ENCODE measurements at regions not wholly inside any gene's neighbourhood (a gene's known extent, or its start where the extent isn't known, plus 50 kb on each side); places are given as distances from the start of the nearest gene placed in this dataset.
"Not testable (repeated sequence)": the region's sequence is repeated elsewhere in the genome, so short reads cannot be mapped to it uniquely, and the experiment has no call there.

DNA sequence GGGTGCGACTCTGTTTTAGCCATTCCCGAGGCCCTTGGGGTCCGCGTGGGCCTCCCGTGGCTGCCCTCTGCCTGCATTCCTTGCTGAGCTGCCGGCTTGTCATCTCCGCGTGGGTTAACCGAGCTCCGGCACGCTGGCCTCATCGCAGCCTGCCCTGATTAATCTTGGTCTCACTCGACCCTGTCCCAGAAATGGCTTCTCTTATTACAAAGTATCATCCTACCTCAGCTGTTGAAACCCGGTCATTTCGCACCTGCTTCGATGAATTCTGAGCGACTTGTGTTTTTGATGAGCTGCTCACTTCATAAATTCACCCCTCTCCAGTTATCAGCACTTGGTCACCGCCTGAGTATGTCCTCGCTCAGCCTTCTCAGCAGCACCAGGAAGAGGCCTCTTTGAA is 123.5 kb upstream of the EGFLAM start:
- TF ChIP-seq MYC (IDR thresholded peaks at IDR 0.05; ENCODE audit: low read depth, low read length), result no peak
- TF ChIP-seq, protein P1, sequence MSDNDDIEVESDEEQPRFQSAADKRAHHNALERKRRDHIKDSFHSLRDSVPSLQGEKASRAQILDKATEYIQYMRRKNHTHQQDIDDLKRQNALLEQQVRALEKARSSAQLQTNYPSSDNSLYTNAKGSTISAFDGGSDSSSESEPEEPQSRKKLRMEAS (IDR thresholded peaks at IDR 0.05; ENCODE audit: low read depth, low read length), result no peak
- no peak for TF ChIP-seq POLR2A (IDR thresholded peaks at IDR 0.05; ENCODE audit: extremely low read depth, insufficient read length)
- TF ChIP-seq, protein P2, sequence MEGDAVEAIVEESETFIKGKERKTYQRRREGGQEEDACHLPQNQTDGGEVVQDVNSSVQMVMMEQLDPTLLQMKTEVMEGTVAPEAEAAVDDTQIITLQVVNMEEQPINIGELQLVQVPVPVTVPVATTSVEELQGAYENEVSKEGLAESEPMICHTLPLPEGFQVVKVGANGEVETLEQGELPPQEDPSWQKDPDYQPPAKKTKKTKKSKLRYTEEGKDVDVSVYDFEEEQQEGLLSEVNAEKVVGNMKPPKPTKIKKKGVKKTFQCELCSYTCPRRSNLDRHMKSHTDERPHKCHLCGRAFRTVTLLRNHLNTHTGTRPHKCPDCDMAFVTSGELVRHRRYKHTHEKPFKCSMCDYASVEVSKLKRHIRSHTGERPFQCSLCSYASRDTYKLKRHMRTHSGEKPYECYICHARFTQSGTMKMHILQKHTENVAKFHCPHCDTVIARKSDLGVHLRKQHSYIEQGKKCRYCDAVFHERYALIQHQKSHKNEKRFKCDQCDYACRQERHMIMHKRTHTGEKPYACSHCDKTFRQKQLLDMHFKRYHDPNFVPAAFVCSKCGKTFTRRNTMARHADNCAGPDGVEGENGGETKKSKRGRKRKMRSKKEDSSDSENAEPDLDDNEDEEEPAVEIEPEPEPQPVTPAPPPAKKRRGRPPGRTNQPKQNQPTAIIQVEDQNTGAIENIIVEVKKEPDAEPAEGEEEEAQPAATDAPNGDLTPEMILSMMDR (IDR thresholded peaks at IDR 0.05; ENCODE audit: low read depth, low read length), result no peak
- DNase-seq (ENCODE audit: low read depth), result no peak
- H3K4me3 ChIP-seq (ENCODE audit: low read depth, low read length), result no peak overlapping the region

DNA sequence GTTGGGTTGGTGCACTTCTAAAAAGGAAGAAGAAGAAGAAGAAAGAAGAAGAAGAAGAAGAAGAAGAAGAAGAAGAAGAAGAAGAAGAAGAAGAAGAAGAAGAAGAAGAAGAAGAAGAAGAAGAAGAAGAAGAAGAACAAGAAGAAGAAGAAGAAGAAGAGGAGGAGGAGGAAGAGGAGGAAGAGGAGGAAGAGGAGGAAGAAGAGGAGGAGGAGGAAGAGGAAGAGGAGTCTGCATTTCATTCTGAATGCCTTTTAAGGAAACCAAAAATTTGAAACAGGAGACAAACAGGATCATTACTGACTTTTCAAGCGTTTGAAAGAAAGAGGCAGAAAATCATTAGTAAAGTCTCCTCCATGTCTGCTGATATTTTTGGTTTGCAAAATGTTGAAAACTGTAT is 124.1 kb upstream of the EGFLAM start:
- DNase-seq (ENCODE audit: low read depth); H3K4me3 ChIP-seq (ENCODE audit: low read depth, low read length): not testable (repeated sequence)

DNA sequence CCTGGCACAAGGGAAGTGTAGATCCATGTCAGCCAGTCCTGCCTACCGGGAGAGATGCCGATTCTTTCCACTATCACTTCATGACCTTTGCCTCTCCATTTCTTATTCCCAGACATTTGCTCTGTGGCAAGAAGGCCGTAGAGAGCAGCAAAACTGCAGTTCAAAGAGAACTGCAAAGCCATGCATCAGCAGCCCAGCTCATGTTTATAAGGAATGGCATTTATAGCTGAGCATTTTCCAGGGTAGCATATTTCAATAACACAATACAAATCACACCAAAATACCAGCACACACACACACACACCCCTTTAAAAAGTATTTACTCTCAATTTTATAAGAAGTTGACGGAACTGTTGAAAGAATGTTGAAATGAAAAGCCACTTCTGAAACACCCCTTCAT is 126.7 kb upstream of the EGFLAM start:
- TF ChIP-seq, protein P1 (IDR thresholded peaks at IDR 0.05; ENCODE audit: low read depth, low read length), result no peak
- TF ChIP-seq POLR2A (IDR thresholded peaks at IDR 0.05; ENCODE audit: extremely low read depth, insufficient read length) (no peak), MYC (IDR thresholded peaks at IDR 0.05; ENCODE audit: low read depth, low read length) (no peak)
- TF ChIP-seq, protein P2 (IDR thresholded peaks at IDR 0.05; ENCODE audit: low read depth, low read length), result no peak
- H3K4me3 ChIP-seq (ENCODE audit: low read depth, low read length), result no peak overlapping the region
- no peak for DNase-seq (ENCODE audit: low read depth)

DNA sequence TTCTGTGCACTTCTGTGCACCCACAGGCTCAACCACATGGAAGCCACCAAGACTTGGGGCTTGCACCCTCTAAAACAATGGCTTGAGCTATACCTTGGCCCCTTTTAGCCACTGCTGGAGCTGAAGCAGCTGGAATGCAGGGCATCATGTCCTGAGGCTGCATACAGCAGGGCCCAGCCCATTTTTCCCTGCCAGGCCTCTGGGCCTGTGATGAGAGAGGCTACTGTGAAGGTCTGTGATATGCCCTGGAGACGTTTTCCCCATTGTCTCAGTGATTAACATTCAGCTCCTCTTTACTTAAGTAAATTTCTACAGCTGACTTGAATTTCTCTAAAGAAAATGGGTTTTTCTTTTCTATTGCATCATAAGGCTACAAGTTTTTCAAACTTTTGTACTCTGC is 134.0 kb upstream of the EGFLAM start:
- TF ChIP-seq MYC (IDR thresholded peaks at IDR 0.05; ENCODE audit: low read depth, low read length), result no peak
- no peak for TF ChIP-seq POLR2A (IDR thresholded peaks at IDR 0.05; ENCODE audit: extremely low read depth, insufficient read length)
- TF ChIP-seq, protein P1 (IDR thresholded peaks at IDR 0.05; ENCODE audit: low read depth, low read length), result no peak
- TF ChIP-seq, protein P2 (IDR thresholded peaks at IDR 0.05; ENCODE audit: low read depth, low read length), result no peak
- DNase-seq (ENCODE audit: low read depth), result no peak
- H3K4me3 ChIP-seq (ENCODE audit: low read depth, low read length), result no peak overlapping the region

DNA sequence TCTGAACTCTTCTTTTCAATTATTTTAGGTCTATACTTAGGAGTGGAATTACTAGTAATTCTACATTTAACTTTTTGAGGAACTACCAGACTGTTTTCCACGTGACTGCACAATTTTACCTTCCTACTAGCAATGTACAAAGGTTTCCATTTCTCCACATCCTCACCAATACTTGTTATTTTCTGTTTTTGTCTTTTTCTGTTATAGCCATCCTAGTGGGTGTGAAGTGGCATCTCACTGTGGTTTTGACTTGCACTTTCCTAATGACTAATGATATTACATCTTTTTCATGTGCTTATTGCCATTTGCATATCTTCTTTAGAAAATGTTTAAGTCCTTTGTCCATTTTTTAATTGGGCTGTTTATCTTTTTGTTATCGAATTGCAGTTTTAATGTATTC is 136.9 kb upstream of the EGFLAM start:
- TF ChIP-seq, protein P1 (IDR thresholded peaks at IDR 0.05; ENCODE audit: low read depth, low read length), result no peak
- no peak for TF ChIP-seq MYC (IDR thresholded peaks at IDR 0.05; ENCODE audit: low read depth, low read length)
- TF ChIP-seq, protein P2 (IDR thresholded peaks at IDR 0.05; ENCODE audit: low read depth, low read length), result no peak
- TF ChIP-seq POLR2A (IDR thresholded peaks at IDR 0.05; ENCODE audit: extremely low read depth, insufficient read length), result no peak

DNA sequence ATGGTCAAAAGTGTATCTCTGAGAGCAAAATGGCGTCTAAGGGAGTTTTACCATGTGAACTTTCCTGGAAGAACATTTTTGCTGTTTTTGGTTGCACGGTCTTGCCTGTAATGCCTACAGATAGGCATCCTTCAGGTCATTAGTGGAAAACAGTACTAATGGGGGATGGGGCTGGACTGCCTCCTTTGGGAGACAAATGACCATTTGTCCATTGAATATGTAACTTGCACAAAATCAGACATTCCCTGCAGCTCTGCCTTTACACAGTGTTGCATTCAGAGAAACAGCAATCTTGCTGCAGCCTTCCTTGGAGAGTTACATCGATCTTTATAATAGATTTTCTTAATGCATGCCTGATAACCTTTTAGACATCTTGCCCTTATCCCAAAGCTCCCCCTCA is 138.5 kb upstream of the EGFLAM start:
- TF ChIP-seq, protein P2 (IDR thresholded peaks at IDR 0.05; ENCODE audit: low read depth, low read length), result no peak
- TF ChIP-seq POLR2A (IDR thresholded peaks at IDR 0.05; ENCODE audit: extremely low read depth, insufficient read length), result no peak
- TF ChIP-seq, protein P1 (IDR thresholded peaks at IDR 0.05; ENCODE audit: low read depth, low read length), result no peak
- no peak for DNase-seq (ENCODE audit: low read depth)
- no peak overlapping the region for H3K4me3 ChIP-seq (ENCODE audit: low read depth, low read length)

More for the DNA sequence above, 136.9 kb upstream of the EGFLAM start:
- no peak overlapping the region for H3K4me3 ChIP-seq (ENCODE audit: low read depth, low read length)
- no peak for DNase-seq (ENCODE audit: low read depth)
